ENCODE measurements at regions not wholly inside any gene's neighbourhood (a gene's known extent, or its start where the extent isn't known, plus 50 kb on each side); places are given as distances from the start of the nearest gene placed in this dataset.

DNA sequence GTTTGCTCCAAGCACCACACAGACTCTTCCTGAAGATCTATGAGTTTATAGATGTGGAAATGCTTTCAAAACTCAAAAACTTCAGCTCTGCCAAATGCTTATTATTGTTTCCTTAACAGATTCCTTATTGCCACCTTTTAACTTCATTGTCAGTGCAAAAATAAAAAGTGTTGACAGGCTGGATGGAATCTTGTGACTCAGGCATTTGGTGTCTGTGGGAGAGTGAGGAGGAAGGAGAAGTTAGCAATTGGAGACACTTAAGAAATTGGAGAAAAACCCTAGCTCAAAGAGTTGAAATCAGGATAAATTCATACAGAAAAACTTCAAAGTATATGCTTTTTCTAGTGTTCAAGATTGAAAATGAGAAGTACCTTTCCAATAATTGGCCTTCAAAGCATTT is 140.6 kb upstream of the PUM3 start:
- DNase-seq, result no peak
- Histone ChIP-seq H3K4me3 (no peak overlapping the region), H3K27ac (no peak overlapping the region), H3K9me3 (no peaks in the 10 kb centered on the region), H3K36me3 (no peaks in the 10 kb centered on the region), H3K27me3 (no peaks in the 10 kb centered on the region), H3K4me1 (no peaks in the 10 kb centered on the region)
- intact Hi-C loops (cut with DNase I), result no loop called here
- TF ChIP-seq, protein P1, sequence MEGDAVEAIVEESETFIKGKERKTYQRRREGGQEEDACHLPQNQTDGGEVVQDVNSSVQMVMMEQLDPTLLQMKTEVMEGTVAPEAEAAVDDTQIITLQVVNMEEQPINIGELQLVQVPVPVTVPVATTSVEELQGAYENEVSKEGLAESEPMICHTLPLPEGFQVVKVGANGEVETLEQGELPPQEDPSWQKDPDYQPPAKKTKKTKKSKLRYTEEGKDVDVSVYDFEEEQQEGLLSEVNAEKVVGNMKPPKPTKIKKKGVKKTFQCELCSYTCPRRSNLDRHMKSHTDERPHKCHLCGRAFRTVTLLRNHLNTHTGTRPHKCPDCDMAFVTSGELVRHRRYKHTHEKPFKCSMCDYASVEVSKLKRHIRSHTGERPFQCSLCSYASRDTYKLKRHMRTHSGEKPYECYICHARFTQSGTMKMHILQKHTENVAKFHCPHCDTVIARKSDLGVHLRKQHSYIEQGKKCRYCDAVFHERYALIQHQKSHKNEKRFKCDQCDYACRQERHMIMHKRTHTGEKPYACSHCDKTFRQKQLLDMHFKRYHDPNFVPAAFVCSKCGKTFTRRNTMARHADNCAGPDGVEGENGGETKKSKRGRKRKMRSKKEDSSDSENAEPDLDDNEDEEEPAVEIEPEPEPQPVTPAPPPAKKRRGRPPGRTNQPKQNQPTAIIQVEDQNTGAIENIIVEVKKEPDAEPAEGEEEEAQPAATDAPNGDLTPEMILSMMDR (IDR thresholded peaks at IDR 0.05), result no peak
- TF ChIP-seq POLR2AphosphoS5 (IDR thresholded peaks at IDR 0.05) (no peak), EP300 (IDR thresholded peaks at IDR 0.05) (no peak), POLR2A (IDR thresholded peaks at IDR 0.05) (no peak)

- no peak overlapping the region for H3K27ac ChIP-seq
- WGBS, 2 donors, result 79 to 88% methylated on average over 8 of the region's 8 CpGs
- no peaks in the 10 kb centered on the region for H3K27me3 ChIP-seq
- H3K9me3 ChIP-seq, result no peaks in the 10 kb centered on the region
- intact Hi-C loops (cut with DNase I), result no loop called here
- no peak overlapping the region for H3K4me3 ChIP-seq
- DNase-seq, result no peak
- H3K36me3 ChIP-seq, result no peaks in the 10 kb centered on the region
- TF ChIP-seq POLR2AphosphoS5 (IDR thresholded peaks at IDR 0.05), result no peak
- TF ChIP-seq, protein P1 (IDR thresholded peaks at IDR 0.05), result no peak
- no peaks in the 10 kb centered on the region for H3K4me1 ChIP-seq
Measured at GRCh38 chr9:2979957-2980610, 136.2 kb upstream of the PUM3 start.

GRCh38 chr9:2972475-2972874 is 128.6 kb upstream of the PUM3 start:
- Histone ChIP-seq H3K4me3 (no peak overlapping the region), H3K27ac (no peak overlapping the region), H3K9me3 (peaks cover 0 to 9% (median 4%) of the 10 kb centered on the region in 4 donors), H3K27me3 (no peaks in the 10 kb centered on the region), H3K36me3 (no peaks in the 10 kb centered on the region), H3K4me1 (no peaks in the 10 kb centered on the region)
- no peak for DNase-seq
- intact Hi-C loops (cut with DNase I), result no loop called here
- WGBS, 2 donors, result 73 to 83% methylated on average over 2 of the region's 2 CpGs
- TF ChIP-seq, protein P1 (IDR thresholded peaks at IDR 0.05), result no peak
- TF ChIP-seq POLR2AphosphoS5 (IDR thresholded peaks at IDR 0.05) (no peak), POLR2A (IDR thresholded peaks at IDR 0.05) (no peak)

DNA sequence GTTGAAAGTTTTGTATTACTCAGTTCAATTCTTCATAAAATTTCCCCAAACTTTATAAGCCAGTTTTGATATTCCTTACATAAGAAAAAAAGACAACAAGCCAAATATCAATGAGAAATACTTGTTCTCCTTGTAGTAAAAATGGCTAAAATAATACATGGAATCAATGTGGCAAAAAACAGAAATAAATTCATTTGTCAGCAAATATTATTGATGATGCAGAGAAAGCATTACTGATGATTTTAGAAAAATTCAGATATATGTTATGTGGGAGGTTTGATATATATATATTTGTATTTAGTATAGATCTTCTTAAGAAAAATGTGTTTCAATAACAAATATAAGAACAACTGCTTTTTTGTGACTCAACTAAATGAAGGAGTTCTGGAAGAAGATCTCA is 127.0 kb upstream of the PUM3 start:
- no peak for TF ChIP-seq POLR2A (IDR thresholded peaks at IDR 0.05)
- no peak for TF ChIP-seq EP300 (IDR thresholded peaks at IDR 0.05)
- no peak for TF ChIP-seq POLR2AphosphoS5 (IDR thresholded peaks at IDR 0.05)
- TF ChIP-seq, protein P1 (IDR thresholded peaks at IDR 0.05), result no peak
- H3K9me3 ChIP-seq, result peaks cover 0 to 9% (median 4%) of the 10 kb centered on the region in 4 donors
- no peaks in the 10 kb centered on the region for H3K36me3 ChIP-seq
- no peaks in the 10 kb centered on the region for H3K27me3 ChIP-seq
- intact Hi-C loops (cut with DNase I), result no loop called here
- no peak for DNase-seq
- no peak overlapping the region for H3K27ac ChIP-seq
- no peaks in the 10 kb centered on the region for H3K4me1 ChIP-seq
- no peak overlapping the region for H3K4me3 ChIP-seq

DNA sequence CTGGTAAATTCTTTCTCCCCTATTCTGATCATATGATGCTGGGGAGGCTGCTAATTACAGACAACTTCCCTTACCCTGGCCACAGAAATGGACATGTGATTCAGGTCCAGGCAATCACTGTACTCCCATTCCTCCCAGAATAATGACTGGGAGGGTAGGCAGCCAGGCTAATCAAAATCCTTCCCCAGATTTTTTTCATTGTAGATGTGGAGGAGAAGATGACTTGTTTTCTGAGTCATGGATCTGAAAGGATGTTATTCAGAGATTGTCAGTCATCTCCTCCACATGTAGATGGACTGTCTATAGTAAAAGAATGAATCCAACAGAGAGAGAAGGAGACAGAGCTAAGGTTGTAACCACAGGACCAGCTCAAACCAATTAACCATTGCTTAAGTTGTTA is 123.9 kb upstream of the PUM3 start:
- TF ChIP-seq POLR2A (IDR thresholded peaks at IDR 0.05) (no peak), POLR2AphosphoS5 (IDR thresholded peaks at IDR 0.05) (no peak), EP300 (IDR thresholded peaks at IDR 0.05) (no peak)
- TF ChIP-seq, protein P1 (IDR thresholded peaks at IDR 0.05), result no peak
- no peaks in the 10 kb centered on the region for H3K4me1 ChIP-seq
- peaks cover 0 to 2% (median under 1%) of the 10 kb centered on the region in 4 donors for H3K9me3 ChIP-seq
- intact Hi-C loops (cut with DNase I), result no loop called here
- no peaks in the 10 kb centered on the region for H3K27me3 ChIP-seq
- H3K4me3 ChIP-seq, result no peak overlapping the region
- H3K27ac ChIP-seq, result no peak overlapping the region
- H3K36me3 ChIP-seq, result no peaks in the 10 kb centered on the region
- DNase-seq, result no peak

Measured in sigmoid colon (tissue), 6 donors.